ENCODE measurements at regions not wholly inside any gene's neighbourhood (a gene's known extent, or its start where the extent isn't known, plus 50 kb on each side); places are given as distances from the start of the nearest gene placed in this dataset.

GRCh38 chr10:59957975-59958374 is 51.6 kb upstream of the CCDC6 start:
- no peak overlapping the region for H3K27ac ChIP-seq
- H3K27me3 ChIP-seq: no peaks in the 10 kb centered on the region
- no peak overlapping the region for H3K4me3 ChIP-seq
- intact Hi-C loops (cut with DNase I; ENCODE audit: low total_unique reads): no loop called here
- H3K9me3 ChIP-seq: no peaks in the 10 kb centered on the region
- no peak for DNase-seq
- no peaks in the 10 kb centered on the region for H3K4me1 ChIP-seq
- TF ChIP-seq CTCF (IDR thresholded peaks at IDR 0.05) (no peak), POLR2A (IDR thresholded peaks at IDR 0.05) (no peak)
- no peaks in the 10 kb centered on the region for H3K36me3 ChIP-seq (ENCODE audit: low read depth, missing control alignments)
